HAP-1 (cell line): ENCODE measurements at regions not wholly inside any gene's neighbourhood (a gene's known extent, or its start where the extent isn't known, plus 50 kb on each side); places are given as distances from the start of the nearest gene placed in this dataset.
A peak's percentile ranks its signal among the peaks of the same experiment; 100 is the strongest.

Experiments used
- DNase-seq, 2 experiments: peaks; one replicate each; pipeline ENCODE4 v3.0.0-alpha.2; 2016 to 2020; ENCODE audit warnings: low spot score in 2 of 2
- H3K27me3 ChIP-seq: fragments of 250-450 bp; sonication (Bioruptor Pico); 2 replicates; pipeline ENCODE4 v1.5.1; 2020; ENCODE audit warnings: low read depth, mild to moderate bottlenecking, moderate library complexity
- H3K36me3 ChIP-seq: fragments of 250-450 bp; sonication (Bioruptor Pico); replicated peaks from 2 replicates; pipeline ENCODE4 v1.5.1; 2020; ENCODE audit warnings: mild to moderate bottlenecking
- H3K4me1 ChIP-seq: fragments of 250-450 bp; sonication (Bioruptor Pico); 2 replicates; pipeline ENCODE4 v1.5.1; 2020; ENCODE audit warnings: mild to moderate bottlenecking
- H3K4me3 ChIP-seq: fragments of 250-450 bp; sonication (Bioruptor Pico); 2 replicates; pipeline ENCODE4 v1.5.1; 2020; ENCODE audit warnings: mild to moderate bottlenecking, moderate library complexity
- H3K9me3 ChIP-seq: fragments of 250-450 bp; sonication (Bioruptor Pico); 2 replicates; pipeline ENCODE4 v1.5.1; 2020; ENCODE audit warnings: mild to moderate bottlenecking, moderate library complexity
- in situ Hi-C: fragments of 300-500 bp; cut with MboI; formaldehyde crosslinking; loops from 3 replicates; pipeline ENCODE4 v1.14.3; 2020; ENCODE audit warnings: low sequenced_read_pairs, inconsistent platforms, mixed read lengths

DNA sequence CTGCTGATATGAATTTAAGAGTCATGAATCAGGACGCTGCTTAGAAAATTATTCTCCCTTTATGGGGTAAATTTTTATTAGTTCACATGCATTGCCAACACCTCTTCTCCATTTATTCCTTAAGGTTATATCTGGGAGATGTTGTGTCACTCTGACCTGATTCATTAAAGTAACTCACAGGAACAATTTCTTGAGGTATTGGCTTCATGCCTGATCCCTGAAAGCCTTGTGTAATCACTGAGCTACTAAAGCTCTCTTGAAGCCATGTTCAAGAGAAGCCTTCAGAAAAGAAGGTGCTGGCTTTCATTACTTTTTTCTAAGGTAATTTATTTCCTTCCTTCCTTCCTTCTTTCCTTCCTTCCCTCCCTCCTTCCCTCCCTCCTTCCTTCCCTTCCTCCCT, 420.6 kb downstream of the RAB38 start:
- Histone ChIP-seq H3K36me3 (no peaks in the 10 kb centered on the region), H3K27me3 (no peaks in the 10 kb centered on the region), H3K9me3 (no peaks in the 10 kb centered on the region), H3K4me3 (no peak overlapping the region), H3K4me1 (no peaks in the 10 kb centered on the region)
- in situ Hi-C loops, result no loop called here
- no peak for DNase-seq

DNA sequence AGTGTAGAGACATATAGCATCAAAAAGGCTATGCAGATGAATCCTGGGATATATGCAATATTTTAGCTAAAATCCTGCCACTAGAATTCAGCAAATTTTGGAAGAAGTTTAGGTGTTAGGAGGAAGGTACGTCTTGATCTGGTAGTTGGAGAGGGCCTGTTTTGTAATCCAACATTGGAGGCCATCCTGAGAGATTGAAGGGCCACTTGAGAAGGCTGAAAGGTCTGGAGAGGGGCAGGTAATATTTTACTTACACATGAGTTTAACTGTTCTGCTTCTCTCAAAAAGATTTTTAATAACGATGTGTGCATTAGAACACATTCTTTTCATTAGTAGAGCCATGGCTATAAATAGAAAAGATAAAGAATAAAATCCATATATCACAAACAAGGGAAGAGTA, 422.1 kb downstream of the RAB38 start:
- no peaks in the 10 kb centered on the region for H3K4me1 ChIP-seq
- no peaks in the 10 kb centered on the region for H3K9me3 ChIP-seq
- no peak overlapping the region for H3K4me3 ChIP-seq
- in situ Hi-C loops, result no loop called here
- H3K36me3 ChIP-seq, result no peaks in the 10 kb centered on the region
- H3K27me3 ChIP-seq, result no peaks in the 10 kb centered on the region
- DNase-seq, result no peak

GRCh38 chr11:87743007-87743406, 432.2 kb downstream of the RAB38 start:
- no peak overlapping the region for H3K4me3 ChIP-seq

DNA sequence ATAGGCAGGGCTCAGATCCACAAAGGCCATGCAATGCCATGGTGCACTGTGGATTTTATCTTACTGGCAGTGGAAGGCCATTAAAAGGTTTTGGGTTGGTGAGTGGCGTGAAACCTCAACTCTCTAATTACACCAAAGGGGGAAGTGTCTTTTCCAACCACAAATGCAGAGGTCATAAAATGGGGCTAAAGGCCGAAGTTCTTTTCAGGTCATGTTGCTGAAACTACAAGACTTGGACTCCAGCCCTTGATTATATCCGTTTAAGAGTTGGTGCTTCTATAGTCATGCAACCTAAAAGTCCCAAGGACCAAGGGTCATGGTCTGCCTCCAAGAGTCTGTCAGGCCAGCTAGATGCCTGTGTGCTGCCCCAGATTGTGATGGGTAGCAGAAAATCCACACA, 434.3 kb downstream of the RAB38 start:
- H3K4me3 ChIP-seq, result no peak overlapping the region
- in situ Hi-C loops, result no loop called here
- H3K4me1 ChIP-seq, result no peaks in the 10 kb centered on the region
- no peak for DNase-seq
- H3K36me3 ChIP-seq, result no peaks in the 10 kb centered on the region
- H3K9me3 ChIP-seq, result no peaks in the 10 kb centered on the region
- no peaks in the 10 kb centered on the region for H3K27me3 ChIP-seq

More at GRCh38 chr11:87743007-87743406, 432.2 kb downstream of the RAB38 start:
- Histone ChIP-seq H3K4me1 (no peaks in the 10 kb centered on the region), H3K27me3 (no peaks in the 10 kb centered on the region), H3K36me3 (no peaks in the 10 kb centered on the region), H3K9me3 (no peaks in the 10 kb centered on the region)
- no peak for DNase-seq
- in situ Hi-C loops, result no loop called here

DNA sequence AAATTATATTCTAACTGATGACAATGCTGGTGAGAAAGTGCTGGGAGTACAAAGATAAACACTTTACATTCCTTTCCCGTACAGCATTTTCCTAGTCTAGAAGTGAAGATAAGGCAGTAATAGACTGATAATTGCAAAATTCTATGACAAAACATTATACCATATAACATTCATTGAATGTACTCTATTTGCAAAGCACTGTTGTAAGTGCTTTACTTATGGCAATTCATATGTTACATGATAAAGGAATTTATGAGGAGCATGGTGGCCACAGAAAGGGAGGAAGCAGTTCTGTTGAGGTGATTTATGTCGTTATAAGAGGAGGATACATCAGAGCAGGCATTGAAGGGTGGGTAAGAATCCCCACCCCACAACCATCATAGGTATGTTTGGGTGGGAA, 434.8 kb downstream of the RAB38 start:
- H3K9me3 ChIP-seq, result no peaks in the 10 kb centered on the region
- in situ Hi-C loops, result no loop called here
- no peaks in the 10 kb centered on the region for H3K36me3 ChIP-seq
- H3K4me1 ChIP-seq, result no peaks in the 10 kb centered on the region
- no peak for DNase-seq
- no peak overlapping the region for H3K4me3 ChIP-seq
- no peaks in the 10 kb centered on the region for H3K27me3 ChIP-seq

- H3K36me3 ChIP-seq, result no peaks in the 10 kb centered on the region
- no peaks in the 10 kb centered on the region for H3K27me3 ChIP-seq
- DNase-seq, result no peak
These were observed 435.5 kb downstream of the RAB38 start for GRCh38 chr11:87739766-87740165.

DNA sequence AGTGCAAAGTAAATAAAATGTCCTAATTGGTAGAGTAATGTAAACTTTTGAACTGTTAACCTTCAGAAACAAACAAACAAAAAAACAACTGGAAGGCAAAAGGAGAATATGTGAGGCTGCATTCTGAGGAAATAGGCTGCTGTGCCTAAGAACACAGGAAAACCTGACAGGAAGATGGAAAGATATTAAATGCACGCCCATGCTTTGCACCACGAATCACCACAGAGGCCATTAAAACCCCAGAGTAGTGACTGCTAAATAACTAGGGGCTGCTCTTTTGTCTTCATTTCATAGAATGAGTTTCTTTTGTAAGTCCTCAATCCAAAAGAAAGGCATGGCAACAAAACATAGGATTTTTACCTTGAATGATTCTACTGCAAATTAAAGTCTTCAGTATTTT, 436.0 kb downstream of the RAB38 start:
- H3K9me3 ChIP-seq, result no peaks in the 10 kb centered on the region
- H3K27me3 ChIP-seq, result no peaks in the 10 kb centered on the region
- H3K4me1 ChIP-seq, result no peaks in the 10 kb centered on the region
- no peak for DNase-seq
- in situ Hi-C loops, result no loop called here
- H3K4me3 ChIP-seq, result no peak overlapping the region
- no peaks in the 10 kb centered on the region for H3K36me3 ChIP-seq

More at GRCh38 chr11:87739766-87740165, 435.5 kb downstream of the RAB38 start:
- Histone ChIP-seq H3K9me3 (no peaks in the 10 kb centered on the region), H3K4me3 (no peak overlapping the region), H3K4me1 (no peaks in the 10 kb centered on the region)
- in situ Hi-C loops, result no loop called here

GRCh38 chr11:87736928-87737327, 438.3 kb downstream of the RAB38 start:
- H3K4me1 ChIP-seq, result no peaks in the 10 kb centered on the region
- DNase-seq, result no peak
- no peaks in the 10 kb centered on the region for H3K9me3 ChIP-seq
- H3K27me3 ChIP-seq, result no peaks in the 10 kb centered on the region
- in situ Hi-C loops, result no loop called here
- H3K36me3 ChIP-seq, result no peaks in the 10 kb centered on the region
- no peak overlapping the region for H3K4me3 ChIP-seq

DNA sequence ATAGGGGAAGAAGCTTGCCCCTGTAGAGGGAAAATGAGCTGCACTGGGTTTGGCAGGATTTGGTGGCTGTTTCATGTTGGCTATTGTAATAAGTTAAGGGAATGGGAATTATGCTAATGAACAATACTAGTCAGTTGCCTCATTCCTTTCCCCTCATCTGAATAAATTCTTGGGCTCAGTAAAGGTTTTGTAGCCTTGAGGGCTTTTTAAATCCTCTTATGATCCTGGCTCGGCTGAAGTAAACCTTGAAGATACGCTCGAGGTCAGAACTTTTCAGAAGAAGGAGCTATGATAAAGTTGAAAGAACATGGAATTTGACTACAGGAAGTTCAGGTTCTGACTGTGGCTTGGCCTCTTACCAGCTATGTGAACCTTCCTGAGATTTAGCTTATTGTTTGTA, 448.7 kb downstream of the RAB38 start:
- Histone ChIP-seq H3K9me3 (no peaks in the 10 kb centered on the region), H3K27me3 (no peaks in the 10 kb centered on the region), H3K4me1 (no peaks in the 10 kb centered on the region), H3K4me3 (no peak overlapping the region), H3K36me3 (no peaks in the 10 kb centered on the region)
- peak in 1 of 2 experiments; percentile 20 for DNase-seq
- in situ Hi-C loops, result no loop called here

GRCh38 chr11:87724358-87724757, 450.9 kb downstream of the RAB38 start:
- H3K4me1 ChIP-seq, result 0 out of 2 replicates have a peak, but pooled peaks cover 1% of the 10 kb centered on the region
- no peaks in the 10 kb centered on the region for H3K9me3 ChIP-seq
- in situ Hi-C loops, result no loop called here
- H3K36me3 ChIP-seq, result no peaks in the 10 kb centered on the region
- DNase-seq, result no peak
- H3K4me3 ChIP-seq, result no peak overlapping the region
- no peaks in the 10 kb centered on the region for H3K27me3 ChIP-seq

DNA sequence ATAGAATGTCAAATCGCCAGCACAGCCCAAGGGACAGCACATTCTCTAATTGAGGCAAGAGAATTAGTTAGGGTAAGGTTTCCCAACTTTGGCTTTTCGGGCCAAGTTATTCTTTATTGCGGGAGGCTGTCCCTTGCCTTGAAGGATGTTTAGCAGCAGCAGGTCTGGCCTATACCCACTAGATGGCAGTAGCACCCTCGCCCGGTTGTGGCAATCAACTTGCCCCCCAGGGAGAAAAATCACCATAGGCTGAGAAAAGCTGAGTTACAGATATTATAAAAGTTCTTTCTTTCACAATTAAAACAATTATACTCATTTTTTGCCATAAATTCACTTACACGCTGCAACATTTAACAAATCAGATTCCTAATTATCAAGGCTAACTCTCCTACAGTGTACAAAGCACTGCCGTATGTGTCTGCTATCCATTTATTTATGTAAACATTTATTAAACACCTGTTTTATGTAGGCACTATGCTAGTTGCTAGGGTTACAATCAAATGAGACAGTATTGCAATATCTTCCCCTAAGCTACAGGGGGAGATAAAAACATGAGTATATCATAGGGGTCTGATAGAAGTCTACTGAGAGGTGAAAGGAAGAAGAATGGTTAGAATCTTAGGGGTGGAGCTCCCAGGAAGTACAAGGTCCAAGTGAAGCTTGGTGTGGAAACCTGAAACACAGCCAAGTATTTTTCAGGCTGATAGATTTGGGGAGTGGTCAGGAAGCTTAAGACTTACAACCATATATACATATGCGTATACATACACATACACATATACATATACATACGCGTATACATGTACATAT, 452.3 kb downstream of the RAB38 start:
- in situ Hi-C loops, result no loop called here
- no peak overlapping the region for H3K4me3 ChIP-seq
- H3K27me3 ChIP-seq, result 0 out of 2 replicates have a peak, but pooled peaks cover 3% of the 10 kb centered on the region
- H3K4me1 ChIP-seq, result 0 out of 2 replicates have a peak, but pooled peaks cover 2% of the 10 kb centered on the region
- peak; percentile 19 to 45 for DNase-seq
- H3K36me3 ChIP-seq, result no peaks in the 10 kb centered on the region
- no peaks in the 10 kb centered on the region for H3K9me3 ChIP-seq

DNA sequence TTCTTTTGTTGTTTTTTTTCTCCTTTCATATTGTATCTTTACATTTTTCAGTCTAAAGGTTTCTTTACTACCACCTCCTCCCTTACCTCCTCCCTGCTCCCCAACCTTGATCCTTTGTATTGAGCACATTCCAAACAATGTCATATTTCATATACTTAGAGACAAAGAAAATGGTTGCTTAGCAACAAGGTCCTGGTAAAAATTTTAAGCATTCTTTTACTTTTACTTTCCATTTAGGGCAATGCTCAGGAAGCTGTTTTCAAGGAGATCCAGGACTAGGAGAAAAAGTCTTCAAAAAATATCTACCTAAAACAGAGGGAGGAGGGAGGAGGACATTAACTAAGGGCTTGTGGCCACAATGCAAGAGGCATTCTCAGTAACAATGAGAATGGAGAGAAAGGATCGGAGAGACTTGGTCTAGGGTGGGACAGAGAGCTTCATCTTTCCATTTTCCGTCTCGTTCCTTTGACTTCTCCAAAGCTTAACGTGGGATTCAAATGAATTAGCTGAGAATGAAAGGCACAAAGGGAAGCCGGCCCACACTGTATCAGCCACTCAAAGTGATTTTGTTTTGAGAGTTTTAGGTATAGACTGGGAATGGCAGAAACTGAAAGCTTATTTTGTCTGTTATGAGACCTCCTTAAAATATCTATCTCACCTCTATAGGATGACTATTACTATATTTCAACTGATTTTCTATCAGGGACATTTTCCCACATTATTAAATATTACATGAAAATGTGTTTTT, 455.7 kb downstream of the RAB38 start:
- no peak for DNase-seq
- in situ Hi-C loops, result no loop called here
- 0 out of 2 replicates have a peak, but pooled peaks cover 3% of the 10 kb centered on the region for H3K27me3 ChIP-seq
- H3K4me3 ChIP-seq, result no peak overlapping the region
- H3K4me1 ChIP-seq, result 0 out of 2 replicates have a peak, but pooled peaks cover 2% of the 10 kb centered on the region
- no peaks in the 10 kb centered on the region for H3K36me3 ChIP-seq
- H3K9me3 ChIP-seq, result no peaks in the 10 kb centered on the region

DNA sequence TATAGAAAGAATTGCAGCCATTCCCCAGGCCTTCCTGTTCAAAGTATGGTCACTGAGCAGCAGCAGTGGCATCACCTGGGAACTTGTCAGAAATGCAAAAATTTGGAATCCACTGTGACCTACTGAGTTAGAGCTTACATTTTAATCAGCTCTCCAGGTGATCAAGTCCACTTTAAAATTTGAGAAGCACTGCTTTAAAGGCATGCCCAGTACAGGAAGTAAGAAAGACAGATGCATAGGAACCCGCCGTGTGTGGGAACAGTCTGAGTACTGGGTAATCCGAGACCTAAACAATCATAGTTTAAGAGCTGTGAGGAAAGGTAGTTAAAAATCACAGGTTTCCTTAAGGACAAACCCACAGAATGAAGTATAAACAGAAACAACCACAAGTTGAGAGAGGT, 462.4 kb downstream of the RAB38 start:
- in situ Hi-C loops, result no loop called here
- no peaks in the 10 kb centered on the region for H3K36me3 ChIP-seq
- DNase-seq, result no peak

DNA sequence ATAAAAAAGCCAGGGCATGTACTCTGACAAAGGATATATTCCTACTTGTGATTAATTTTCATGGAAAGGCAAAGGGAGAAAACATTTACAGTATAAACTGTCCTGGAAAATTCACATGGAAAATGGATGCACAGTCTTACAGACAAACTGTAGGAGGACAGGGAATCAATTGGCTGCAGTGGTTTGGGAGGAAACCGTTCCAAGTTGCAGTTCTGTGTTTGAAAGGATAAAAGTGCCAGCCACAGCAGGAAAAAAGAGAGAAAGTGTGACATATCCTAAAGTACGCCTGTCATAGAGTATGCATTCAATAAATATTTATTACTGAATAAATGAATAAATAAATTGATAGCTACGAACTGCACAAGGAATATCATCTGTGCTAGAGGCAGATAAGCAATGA, 462.9 kb downstream of the RAB38 start:
- H3K4me1 ChIP-seq, result no peaks in the 10 kb centered on the region
- DNase-seq, result no peak
- no peaks in the 10 kb centered on the region for H3K27me3 ChIP-seq
- H3K36me3 ChIP-seq, result no peaks in the 10 kb centered on the region
- in situ Hi-C loops, result no loop called here
- H3K4me3 ChIP-seq, result no peak overlapping the region
- no peaks in the 10 kb centered on the region for H3K9me3 ChIP-seq

More for the DNA sequence above, 462.4 kb downstream of the RAB38 start:
- Histone ChIP-seq H3K27me3 (no peaks in the 10 kb centered on the region), H3K4me3 (no peak overlapping the region), H3K4me1 (no peaks in the 10 kb centered on the region), H3K9me3 (no peaks in the 10 kb centered on the region)
